Transverse colon (tissue), 4 donors: ENCODE measurements at regions not wholly inside any gene's neighbourhood (a gene's known extent, or its start where the extent isn't known, plus 50 kb on each side); places are given as distances from the start of the nearest gene placed in this dataset.

Source experiments
- EP300 ChIP-seq: sonication (generic); formaldehyde crosslinking; IDR thresholded peaks from one replicate; pipeline ENCODE4 v1.6.1; 2017; ENCODE audit warnings: antibody characterized with exemption, low read depth
- POLR2AphosphoS5 ChIP-seq, 3 donors: sonication (generic); formaldehyde crosslinking; IDR thresholded peaks; one replicate each; pipeline ENCODE4 v1.6.1; 2016; ENCODE audit warnings: antibody characterized with exemption in 3 of 3
- TF ChIP-seq, protein P1 (sequence below), 5 experiments: fragments of 200-600 bp in 3 of 5; fragments of 450-650 bp in 2 of 5; sonication (generic) in 3 of 5; IDR thresholded peaks; 1 replicate in 2 of 5; 2 replicates in 3 of 5; pipeline ENCODE4 v1.5.1; 2016 to 2017; ENCODE audit warnings: antibody characterized with exemption in 5 of 5, inconsistent platforms in 3 of 5, mild to moderate bottlenecking in 2 of 5, moderate library complexity in 1 of 5

DNA sequence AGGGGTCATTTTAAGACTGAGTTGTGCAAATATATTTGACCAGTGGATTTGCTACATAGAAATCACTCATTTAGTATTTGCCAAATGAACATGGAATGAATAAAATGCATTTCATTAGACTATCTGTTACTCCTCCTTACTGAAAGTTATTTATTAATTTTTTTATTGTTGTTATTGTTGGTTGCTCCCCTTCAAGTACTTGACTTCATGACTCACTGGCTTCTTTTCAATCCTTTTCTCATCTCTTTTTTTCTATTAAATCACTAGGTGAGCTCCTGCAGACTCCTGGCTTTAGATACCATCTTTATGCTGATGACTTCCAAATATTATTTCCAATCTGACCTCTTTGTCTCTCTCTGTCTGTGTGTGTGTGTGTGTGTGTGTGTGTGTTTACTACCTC is 192.2 kb upstream of the FAM83B start:
- no peak for TF ChIP-seq POLR2AphosphoS5 (IDR thresholded peaks at IDR 0.05)
- TF ChIP-seq EP300 = no peak
- TF ChIP-seq, protein P1, sequence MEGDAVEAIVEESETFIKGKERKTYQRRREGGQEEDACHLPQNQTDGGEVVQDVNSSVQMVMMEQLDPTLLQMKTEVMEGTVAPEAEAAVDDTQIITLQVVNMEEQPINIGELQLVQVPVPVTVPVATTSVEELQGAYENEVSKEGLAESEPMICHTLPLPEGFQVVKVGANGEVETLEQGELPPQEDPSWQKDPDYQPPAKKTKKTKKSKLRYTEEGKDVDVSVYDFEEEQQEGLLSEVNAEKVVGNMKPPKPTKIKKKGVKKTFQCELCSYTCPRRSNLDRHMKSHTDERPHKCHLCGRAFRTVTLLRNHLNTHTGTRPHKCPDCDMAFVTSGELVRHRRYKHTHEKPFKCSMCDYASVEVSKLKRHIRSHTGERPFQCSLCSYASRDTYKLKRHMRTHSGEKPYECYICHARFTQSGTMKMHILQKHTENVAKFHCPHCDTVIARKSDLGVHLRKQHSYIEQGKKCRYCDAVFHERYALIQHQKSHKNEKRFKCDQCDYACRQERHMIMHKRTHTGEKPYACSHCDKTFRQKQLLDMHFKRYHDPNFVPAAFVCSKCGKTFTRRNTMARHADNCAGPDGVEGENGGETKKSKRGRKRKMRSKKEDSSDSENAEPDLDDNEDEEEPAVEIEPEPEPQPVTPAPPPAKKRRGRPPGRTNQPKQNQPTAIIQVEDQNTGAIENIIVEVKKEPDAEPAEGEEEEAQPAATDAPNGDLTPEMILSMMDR (IDR thresholded peaks at IDR 0.05) = no peak
